Panc1 (cell line): ENCODE measurements at regions not wholly inside any gene's neighbourhood (a gene's known extent, or its start where the extent isn't known, plus 50 kb on each side); places are given as distances from the start of the nearest gene placed in this dataset.

Source experiments
- CTCF ChIP-seq: fragments of 450-650 bp; IDR thresholded peaks from 2 replicates; pipeline ENCODE4 v1.5.1; 2017; ENCODE audit warnings: mild to moderate bottlenecking
- POLR2AphosphoS5 ChIP-seq: IDR thresholded peaks from 2 replicates; pipeline ENCODE4 v1.6.1; 2012; ENCODE audit warnings: mild to moderate bottlenecking, low read depth, low read length, moderate library complexity
- REST ChIP-seq, 2 experiments: IDR thresholded peaks; 2 replicates each; pipeline ENCODE4 v1.6.1; 2011 to 2012; ENCODE audit warnings: low read depth in 2 of 2, control low read depth in 1 of 2, low read length in 1 of 2, mild to moderate bottlenecking in 1 of 2, moderate library complexity in 1 of 2; ENCODE audit not compliant: insufficient read depth in 1 of 2
- SIN3A ChIP-seq: IDR thresholded peaks from 2 replicates; pipeline ENCODE4 v1.6.1; 2012; ENCODE audit warnings: low read depth, mild to moderate bottlenecking, low read length, moderate library complexity, borderline replicate concordance; ENCODE audit not compliant: insufficient read depth

- TF ChIP-seq POLR2AphosphoS5 (no peak), CTCF (no peak), SIN3A (no peak), REST (IDR thresholded peaks at IDR 0.05; ENCODE audit: insufficient read depth in 1 of 2, low read depth in 2 of 2, low read length in 1 of 2) (no peak)
Measured at GRCh38 chr6:140393665-140394540, 1019.5 kb upstream of the CITED2 start.
